LNCaP clone FGC (cell line): ENCODE measurements at regions not wholly inside any gene's neighbourhood (a gene's known extent, or its start where the extent isn't known, plus 50 kb on each side); places are given as distances from the start of the nearest gene placed in this dataset.

Experiments used
- DNase-seq: peaks from one replicate; pipeline ENCODE4 v3.0.0-alpha.2; 2011; ENCODE audit warnings: low read depth
- H3K4me3 ChIP-seq: 2 replicates; pipeline ENCODE4 v1.5.1; 2011; ENCODE audit warnings: mild to moderate bottlenecking, low read depth, low read length, control low read depth
- TF ChIP-seq, protein P1 (sequence below): IDR thresholded peaks from 2 replicates; pipeline ENCODE4 v1.5.1; 2012; ENCODE audit warnings: mild to moderate bottlenecking; ENCODE audit not compliant: control insufficient read depth, insufficient read depth; ENCODE audit errors: extremely low read depth

DNA sequence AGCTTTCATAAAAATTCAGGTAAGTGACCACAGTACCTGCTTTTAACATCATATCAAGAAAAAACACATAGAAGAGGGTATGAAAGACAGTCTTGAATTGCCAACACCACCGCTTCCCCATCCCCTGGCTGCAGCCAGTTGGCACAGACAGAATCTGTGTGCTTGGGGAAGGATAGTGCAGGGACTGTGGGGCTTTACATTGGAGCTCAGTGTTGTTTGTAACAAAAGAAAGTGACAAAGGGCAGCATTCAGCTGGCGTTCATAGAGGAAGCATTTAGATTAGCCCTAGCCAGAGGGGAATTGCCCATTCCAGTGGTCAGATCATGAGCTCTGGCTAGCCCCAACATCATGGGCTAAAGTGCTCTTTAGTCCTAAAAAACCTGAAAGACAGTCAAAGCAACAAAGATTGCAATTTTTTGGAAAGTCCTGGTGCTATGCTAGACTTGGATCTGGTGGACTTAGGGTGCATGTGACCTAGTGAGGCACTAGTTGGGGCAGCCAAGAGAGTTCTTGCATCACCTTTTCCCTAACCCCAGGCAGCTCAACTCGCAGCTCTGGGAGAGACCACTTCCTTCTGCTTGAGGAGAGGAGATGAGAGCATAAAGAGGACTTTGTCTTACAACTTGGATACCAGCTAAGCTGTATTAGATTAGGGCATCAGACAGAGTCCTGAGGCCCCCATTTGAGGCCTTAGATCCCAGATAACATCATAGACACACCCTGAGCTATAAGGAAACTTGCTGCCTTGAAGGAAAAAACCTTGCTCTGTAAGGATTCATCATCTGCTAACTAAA lies 1602.4 kb upstream of the ADGRL3 start:
- TF ChIP-seq, protein P1, sequence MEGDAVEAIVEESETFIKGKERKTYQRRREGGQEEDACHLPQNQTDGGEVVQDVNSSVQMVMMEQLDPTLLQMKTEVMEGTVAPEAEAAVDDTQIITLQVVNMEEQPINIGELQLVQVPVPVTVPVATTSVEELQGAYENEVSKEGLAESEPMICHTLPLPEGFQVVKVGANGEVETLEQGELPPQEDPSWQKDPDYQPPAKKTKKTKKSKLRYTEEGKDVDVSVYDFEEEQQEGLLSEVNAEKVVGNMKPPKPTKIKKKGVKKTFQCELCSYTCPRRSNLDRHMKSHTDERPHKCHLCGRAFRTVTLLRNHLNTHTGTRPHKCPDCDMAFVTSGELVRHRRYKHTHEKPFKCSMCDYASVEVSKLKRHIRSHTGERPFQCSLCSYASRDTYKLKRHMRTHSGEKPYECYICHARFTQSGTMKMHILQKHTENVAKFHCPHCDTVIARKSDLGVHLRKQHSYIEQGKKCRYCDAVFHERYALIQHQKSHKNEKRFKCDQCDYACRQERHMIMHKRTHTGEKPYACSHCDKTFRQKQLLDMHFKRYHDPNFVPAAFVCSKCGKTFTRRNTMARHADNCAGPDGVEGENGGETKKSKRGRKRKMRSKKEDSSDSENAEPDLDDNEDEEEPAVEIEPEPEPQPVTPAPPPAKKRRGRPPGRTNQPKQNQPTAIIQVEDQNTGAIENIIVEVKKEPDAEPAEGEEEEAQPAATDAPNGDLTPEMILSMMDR: no peak
- DNase-seq: no peak
- H3K4me3 ChIP-seq: no peak overlapping the region

DNA sequence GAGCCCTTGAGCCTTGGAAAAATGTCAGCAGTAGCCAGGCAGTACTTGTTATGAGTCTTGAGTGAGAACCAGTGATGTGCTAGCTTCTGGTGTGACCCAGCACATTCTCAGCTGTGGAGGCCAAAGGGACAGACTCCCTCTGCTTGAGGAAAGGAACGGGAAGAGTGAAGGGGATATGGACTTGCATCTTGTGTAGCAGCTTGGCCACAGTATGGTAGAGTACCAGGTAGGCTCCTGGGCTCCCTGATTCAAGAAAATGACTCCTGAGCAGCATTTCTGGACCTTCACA lies 1601.9 kb upstream of the ADGRL3 start:
- no peak for DNase-seq
- no peak overlapping the region for H3K4me3 ChIP-seq
- TF ChIP-seq, protein P1: no peak

DNA sequence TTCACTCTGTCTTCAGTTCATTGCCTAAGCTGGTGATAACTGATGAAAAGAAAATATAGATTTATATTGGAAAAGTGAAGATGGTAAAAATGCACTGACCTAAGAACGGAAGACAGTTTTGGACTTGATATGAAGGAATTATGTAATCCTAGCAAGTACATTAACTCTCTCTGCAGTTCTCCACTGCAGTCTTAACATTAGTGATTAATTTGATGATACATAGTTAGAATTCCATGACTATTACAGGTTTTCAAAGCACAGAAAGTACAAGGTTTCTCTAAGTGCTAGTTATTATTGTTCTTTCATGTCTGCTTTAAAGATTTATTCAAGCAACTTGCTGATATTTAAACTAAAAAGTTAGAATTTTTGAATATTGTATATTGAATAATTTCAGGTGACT lies 1591.7 kb upstream of the ADGRL3 start:
- DNase-seq: no peak
- no peak overlapping the region for H3K4me3 ChIP-seq
- TF ChIP-seq, protein P1: no peak

- H3K4me3 ChIP-seq: no peak overlapping the region
- no peak for DNase-seq
- TF ChIP-seq, protein P1: no peak
Measured at GRCh38 chr4:59612235-59612634, 1587.9 kb upstream of the ADGRL3 start.

DNA sequence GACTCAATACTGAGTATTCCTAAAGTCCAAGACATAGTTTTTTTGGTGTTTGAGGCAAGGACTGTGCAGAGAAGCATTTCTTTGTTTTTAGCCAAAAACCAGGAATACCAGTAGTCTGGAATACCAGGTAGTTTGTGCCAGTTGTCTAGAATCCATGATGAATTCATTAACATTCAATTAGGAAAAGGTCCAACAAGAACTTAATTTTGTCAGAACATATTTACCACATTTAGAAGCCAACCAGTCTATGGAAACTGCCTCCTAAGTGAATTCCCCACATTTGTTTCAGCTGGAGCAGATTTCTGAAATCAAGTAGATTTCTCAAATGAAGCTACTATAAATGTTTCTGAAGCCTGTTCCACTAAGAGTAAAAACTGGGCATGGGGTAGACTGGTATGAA lies 1584.8 kb upstream of the ADGRL3 start:
- no peak overlapping the region for H3K4me3 ChIP-seq
- DNase-seq: no peak
- TF ChIP-seq, protein P1: no peak

GRCh38 chr4:59629348-59629747 lies 1570.8 kb upstream of the ADGRL3 start:
- no peak for DNase-seq
- TF ChIP-seq, protein P1: no peak
- H3K4me3 ChIP-seq: peak overlapping the region; percentile 37

DNA sequence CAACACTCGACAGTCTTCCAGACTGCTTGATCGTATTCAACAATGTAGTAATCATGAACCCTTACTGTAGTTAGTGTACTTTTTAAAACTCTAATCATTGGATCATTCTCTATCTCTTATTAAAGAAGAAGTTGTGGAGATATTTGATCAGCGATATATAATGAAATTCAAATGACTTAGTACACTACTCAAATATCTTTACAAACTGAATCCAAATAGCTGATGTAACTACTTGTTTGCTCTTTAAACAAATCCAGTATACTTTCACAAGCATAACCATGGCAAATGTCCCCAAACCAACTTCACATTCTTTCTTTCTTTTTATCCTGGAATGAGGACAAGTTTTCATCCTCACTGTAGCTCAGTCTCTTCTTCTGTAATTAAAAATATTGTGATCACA lies 1569.9 kb upstream of the ADGRL3 start:
- TF ChIP-seq, protein P1: no peak
- H3K4me3 ChIP-seq: peak overlapping the region; percentile 37
- DNase-seq: peak; percentile 84
